OCI-LY1 (cell line): ENCODE measurements at regions not wholly inside any gene's neighbourhood (a gene's known extent, or its start where the extent isn't known, plus 50 kb on each side); places are given as distances from the start of the nearest gene placed in this dataset.

ENCODE experiments used
- CTCF ChIP-seq: fragments of 200-600 bp; sonication (generic), shearing (Covaris generic); IDR thresholded peaks from 2 replicates; pipeline ENCODE4 v1.5.1; 2017; ENCODE audit warnings: mild to moderate bottlenecking, antibody characterized with exemption, low read length, moderate library complexity, mixed read lengths
- EZH2 ChIP-seq: fragments of 200-600 bp; sonication (generic), shearing (Covaris generic); IDR thresholded peaks from 2 replicates; pipeline ENCODE4 v1.8.0; 2017; ENCODE audit warnings: borderline replicate concordance, mixed run types, mild to moderate bottlenecking, antibody characterized with exemption, low read length, moderate library complexity, mixed read lengths

- TF ChIP-seq CTCF (no peak), EZH2 (no peak)
These were observed 71.8 kb upstream of the NDN start for GRCh38 chr15:23758891-23759290.
